ENCODE measurements at regions not wholly inside any gene's neighbourhood (a gene's known extent, or its start where the extent isn't known, plus 50 kb on each side); places are given as distances from the start of the nearest gene placed in this dataset.

DNA sequence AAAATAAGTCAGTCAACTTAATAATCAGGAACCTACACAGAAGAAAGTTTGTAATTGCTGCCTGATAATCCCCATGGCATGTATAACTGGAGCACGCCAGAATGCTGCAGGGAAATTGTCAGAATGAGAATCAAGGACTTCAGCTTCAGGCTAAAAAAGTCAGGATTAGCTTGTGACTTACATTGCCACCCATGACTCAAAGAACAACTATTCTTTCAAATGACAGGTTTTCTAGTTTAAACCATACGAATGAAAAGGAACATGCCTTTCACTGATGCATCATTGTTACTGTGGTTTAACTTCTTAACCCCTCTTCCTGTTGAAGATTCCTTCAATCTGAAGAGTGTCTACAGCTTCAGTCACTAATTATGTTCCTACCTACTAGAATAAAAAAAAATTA is 112.4 kb downstream of the ISL1 start:
- no peak overlapping the region for H2AFZ ChIP-seq (ENCODE audit: low read depth, low read length, severe bottlenecking)
- H3K36me3 ChIP-seq (ENCODE audit: low read length), result no peaks in the 10 kb centered on the region
- H3K79me2 ChIP-seq (ENCODE audit: insufficient read depth, low read length), result no peaks in the 10 kb centered on the region
- H3K9me2 ChIP-seq (replicated peaks; ENCODE audit: insufficient read depth, low read length), result no peaks in the 10 kb centered on the region
- no peaks in the 10 kb centered on the region for H4K20me1 ChIP-seq (ENCODE audit: low read depth, low read length)
- H3K27ac ChIP-seq (ENCODE audit: low read depth, low read length), result no peak overlapping the region
- no peak overlapping the region for H3K4me2 ChIP-seq (ENCODE audit: low read depth, low read length, poor library complexity, severe bottlenecking)
- H3K27me3 ChIP-seq (ENCODE audit: low read length), result no peaks in the 10 kb centered on the region
- no peak overlapping the region for H3K4me3 ChIP-seq (ENCODE audit: insufficient read depth, low read length, poor library complexity, severe bottlenecking)
- no peak overlapping the region for H3K9ac ChIP-seq (ENCODE audit: low read length)
- no peaks in the 10 kb centered on the region for H3K9me3 ChIP-seq (ENCODE audit: insufficient read depth, low read length)
- TF ChIP-seq, protein P1, sequence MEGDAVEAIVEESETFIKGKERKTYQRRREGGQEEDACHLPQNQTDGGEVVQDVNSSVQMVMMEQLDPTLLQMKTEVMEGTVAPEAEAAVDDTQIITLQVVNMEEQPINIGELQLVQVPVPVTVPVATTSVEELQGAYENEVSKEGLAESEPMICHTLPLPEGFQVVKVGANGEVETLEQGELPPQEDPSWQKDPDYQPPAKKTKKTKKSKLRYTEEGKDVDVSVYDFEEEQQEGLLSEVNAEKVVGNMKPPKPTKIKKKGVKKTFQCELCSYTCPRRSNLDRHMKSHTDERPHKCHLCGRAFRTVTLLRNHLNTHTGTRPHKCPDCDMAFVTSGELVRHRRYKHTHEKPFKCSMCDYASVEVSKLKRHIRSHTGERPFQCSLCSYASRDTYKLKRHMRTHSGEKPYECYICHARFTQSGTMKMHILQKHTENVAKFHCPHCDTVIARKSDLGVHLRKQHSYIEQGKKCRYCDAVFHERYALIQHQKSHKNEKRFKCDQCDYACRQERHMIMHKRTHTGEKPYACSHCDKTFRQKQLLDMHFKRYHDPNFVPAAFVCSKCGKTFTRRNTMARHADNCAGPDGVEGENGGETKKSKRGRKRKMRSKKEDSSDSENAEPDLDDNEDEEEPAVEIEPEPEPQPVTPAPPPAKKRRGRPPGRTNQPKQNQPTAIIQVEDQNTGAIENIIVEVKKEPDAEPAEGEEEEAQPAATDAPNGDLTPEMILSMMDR (IDR thresholded peaks at IDR 0.05; ENCODE audit: insufficient read depth, low read length, poor library complexity, severe bottlenecking), result no peak
- TF ChIP-seq EZH2phosphoT487 (conservative IDR thresholded peaks at IDR 0.05; ENCODE audit: low read length), result no peak
- H3F3A ChIP-seq (ENCODE audit: insufficient read depth), result no peaks in the 10 kb centered on the region

DNA sequence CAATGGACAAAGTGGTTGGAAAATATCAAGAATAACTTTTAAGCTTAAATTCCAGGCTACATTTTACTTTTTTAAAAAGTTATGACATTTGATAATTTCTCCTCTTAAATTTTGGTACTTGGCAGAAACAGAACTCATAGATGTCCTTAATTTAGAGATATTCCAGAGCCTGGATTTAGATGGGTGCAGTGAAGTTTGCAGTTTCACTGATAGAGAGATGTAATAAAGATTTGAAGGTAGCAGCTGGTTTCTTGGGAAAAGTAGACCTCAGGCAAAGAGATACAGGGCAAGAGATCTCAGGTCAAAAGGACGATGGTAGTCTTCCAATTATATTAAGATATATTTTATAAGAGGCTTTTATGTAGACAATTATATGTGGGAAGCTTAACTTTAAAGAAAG is 134.6 kb downstream of the ISL1 start:
- no peak overlapping the region for H3K4me2 ChIP-seq (ENCODE audit: low read depth, low read length, poor library complexity, severe bottlenecking)
- no peaks in the 10 kb centered on the region for H3K9me3 ChIP-seq (ENCODE audit: insufficient read depth, low read length)
- H3K27ac ChIP-seq (ENCODE audit: low read depth, low read length), result no peak overlapping the region
- H3K9me2 ChIP-seq (replicated peaks; ENCODE audit: insufficient read depth, low read length), result no peaks in the 10 kb centered on the region
- no peak for TF ChIP-seq EZH2phosphoT487 (conservative IDR thresholded peaks at IDR 0.05; ENCODE audit: low read length)
- H2AFZ ChIP-seq (ENCODE audit: low read depth, low read length, severe bottlenecking), result no peak overlapping the region
- no peaks in the 10 kb centered on the region for H3K79me2 ChIP-seq (ENCODE audit: insufficient read depth, low read length)
- H3K9ac ChIP-seq (ENCODE audit: low read length), result no peak overlapping the region
- no peak overlapping the region for H3K4me3 ChIP-seq (ENCODE audit: insufficient read depth, low read length, poor library complexity, severe bottlenecking)
- no peaks in the 10 kb centered on the region for H3K27me3 ChIP-seq (ENCODE audit: low read length)
- no peaks in the 10 kb centered on the region for H3K36me3 ChIP-seq (ENCODE audit: low read length)
- H4K20me1 ChIP-seq (ENCODE audit: low read depth, low read length), result no peaks in the 10 kb centered on the region
- H3F3A ChIP-seq (ENCODE audit: insufficient read depth), result no peaks in the 10 kb centered on the region

DNA sequence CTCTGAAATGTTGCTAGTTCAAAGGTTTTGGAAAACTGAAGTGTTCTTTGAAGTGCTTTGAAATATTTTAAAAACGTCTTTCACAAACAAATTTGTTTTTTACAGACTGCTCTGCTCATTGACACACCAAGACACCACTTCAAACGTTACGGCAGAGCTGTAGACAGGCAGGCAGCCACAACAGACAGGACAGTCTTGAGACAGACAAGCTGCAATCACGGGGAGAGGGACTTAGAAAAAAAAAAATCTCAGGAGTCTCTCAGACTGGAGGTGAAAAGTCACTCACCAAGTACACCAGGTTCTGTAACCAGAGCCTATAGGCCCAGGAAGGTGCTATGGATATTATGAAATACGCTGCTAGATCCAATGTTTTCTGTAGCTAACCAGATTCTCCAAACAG is 135.4 kb downstream of the ISL1 start:
- Histone ChIP-seq H2AFZ (ENCODE audit: low read depth, low read length, severe bottlenecking) (no peak overlapping the region), H3K27me3 (ENCODE audit: low read length) (no peaks in the 10 kb centered on the region), H3K9ac (ENCODE audit: low read length) (no peak overlapping the region), H3F3A (ENCODE audit: insufficient read depth) (no peaks in the 10 kb centered on the region), H4K20me1 (ENCODE audit: low read depth, low read length) (no peaks in the 10 kb centered on the region), H3K79me2 (ENCODE audit: insufficient read depth, low read length) (no peaks in the 10 kb centered on the region), H3K9me2 (replicated peaks; ENCODE audit: insufficient read depth, low read length) (no peaks in the 10 kb centered on the region), H3K4me3 (ENCODE audit: insufficient read depth, low read length, poor library complexity, severe bottlenecking) (no peak overlapping the region), H3K9me3 (ENCODE audit: insufficient read depth, low read length) (no peaks in the 10 kb centered on the region), H3K27ac (ENCODE audit: low read depth, low read length) (no peak overlapping the region), H3K36me3 (ENCODE audit: low read length) (no peaks in the 10 kb centered on the region), H3K4me2 (ENCODE audit: low read depth, low read length, poor library complexity, severe bottlenecking) (no peak overlapping the region)
- TF ChIP-seq, protein P1 (IDR thresholded peaks at IDR 0.05; ENCODE audit: insufficient read depth, low read length, poor library complexity, severe bottlenecking), result no peak
- TF ChIP-seq EZH2phosphoT487 (conservative IDR thresholded peaks at IDR 0.05; ENCODE audit: low read length), result no peak

DNA sequence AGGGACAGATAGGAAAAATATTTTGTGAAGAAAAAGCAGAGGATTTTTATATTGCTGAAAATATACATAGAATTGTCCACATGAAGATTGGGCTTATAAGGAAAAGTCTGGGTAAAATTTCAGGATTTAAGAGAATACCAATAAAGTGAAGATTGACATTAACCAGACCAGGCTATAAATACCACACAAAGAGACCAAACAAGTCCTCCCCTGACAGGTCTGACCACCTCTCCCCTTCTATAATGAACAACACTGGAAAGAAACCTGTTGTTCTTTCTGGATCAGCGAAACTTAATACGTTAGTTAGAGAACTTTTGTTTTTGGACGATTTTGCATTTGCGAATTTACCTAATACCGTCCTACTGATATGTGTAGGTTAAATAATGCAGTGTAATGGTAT is 138.3 kb downstream of the ISL1 start:
- H3K27me3 ChIP-seq (ENCODE audit: low read length), result no peaks in the 10 kb centered on the region
- no peak for TF ChIP-seq EZH2phosphoT487 (conservative IDR thresholded peaks at IDR 0.05; ENCODE audit: low read length)
- TF ChIP-seq, protein P1 (IDR thresholded peaks at IDR 0.05; ENCODE audit: insufficient read depth, low read length, poor library complexity, severe bottlenecking), result no peak
- H3K79me2 ChIP-seq (ENCODE audit: insufficient read depth, low read length), result no peaks in the 10 kb centered on the region
- no peak overlapping the region for H2AFZ ChIP-seq (ENCODE audit: low read depth, low read length, severe bottlenecking)
- H3K4me2 ChIP-seq (ENCODE audit: low read depth, low read length, poor library complexity, severe bottlenecking), result no peak overlapping the region
- H3K36me3 ChIP-seq (ENCODE audit: low read length), result no peaks in the 10 kb centered on the region
- H3K4me3 ChIP-seq (ENCODE audit: insufficient read depth, low read length, poor library complexity, severe bottlenecking), result no peak overlapping the region
- no peaks in the 10 kb centered on the region for H3K9me3 ChIP-seq (ENCODE audit: insufficient read depth, low read length)
- no peaks in the 10 kb centered on the region for H3K9me2 ChIP-seq (replicated peaks; ENCODE audit: insufficient read depth, low read length)
- H4K20me1 ChIP-seq (ENCODE audit: low read depth, low read length), result no peaks in the 10 kb centered on the region
- H3K27ac ChIP-seq (ENCODE audit: low read depth, low read length), result no peak overlapping the region
- H3F3A ChIP-seq (ENCODE audit: insufficient read depth), result no peaks in the 10 kb centered on the region
- no peak overlapping the region for H3K9ac ChIP-seq (ENCODE audit: low read length)

Data from SU-DHL-6 (cell line).